Muscle layer of colon (tissue), 2 donors: ENCODE measurements at regions not wholly inside any gene's neighbourhood (a gene's known extent, or its start where the extent isn't known, plus 50 kb on each side); places are given as distances from the start of the nearest gene placed in this dataset.

Experiments used
- H3K27ac ChIP-seq: one replicate; pipeline ENCODE4 v1.7.0; 2013; ENCODE audit warnings: low read depth, mild to moderate bottlenecking, low read length, moderate library complexity
- H3K27me3 ChIP-seq, 2 donors: one replicate each; pipeline ENCODE4 v1.7.0; 2013; ENCODE audit warnings: low read length in 2 of 2, mild to moderate bottlenecking in 2 of 2; ENCODE audit not compliant: insufficient read depth in 2 of 2, control insufficient read depth in 1 of 2
- H3K36me3 ChIP-seq: one replicate; pipeline ENCODE4 v1.7.0; 2013; ENCODE audit warnings: mild to moderate bottlenecking, low read length; ENCODE audit not compliant: insufficient read depth
- H3K4me1 ChIP-seq: one replicate; pipeline ENCODE4 v1.7.0; 2013; ENCODE audit warnings: mild to moderate bottlenecking, low read length; ENCODE audit not compliant: insufficient read depth
- H3K4me3 ChIP-seq, 2 donors: one replicate each; pipeline ENCODE4 v1.7.0; 2013; ENCODE audit warnings: low read length in 2 of 2, low read depth in 1 of 2, mild to moderate bottlenecking in 1 of 2, moderate library complexity in 1 of 2
- H3K9ac ChIP-seq: one replicate; pipeline ENCODE4 v1.7.0; 2013; ENCODE audit warnings: low read length
- H3K9me3 ChIP-seq: one replicate; pipeline ENCODE4 v1.7.0; 2013; ENCODE audit warnings: mild to moderate bottlenecking, low read length
- donor health status: abdominal sarcoma.
- donor health status: Adenocarcinoma of cecum.

GRCh38 chr14:98120831-98121464, 1151.0 kb downstream of the BCL11B start:
- H3K27ac ChIP-seq, result no peak overlapping the region

GRCh38 chr14:98122527-98122926, 1149.5 kb downstream of the BCL11B start:
- H3K27ac ChIP-seq, result no peak overlapping the region
- H3K27me3 ChIP-seq, result no peaks in the 10 kb centered on the region
- no peak overlapping the region for H3K4me3 ChIP-seq

More at GRCh38 chr14:98120831-98121464, 1151.0 kb downstream of the BCL11B start:
- Histone ChIP-seq H3K36me3 (no peaks in the 10 kb centered on the region), H3K9me3 (no peaks in the 10 kb centered on the region), H3K4me3 (no peak overlapping the region), H3K27me3 (no peaks in the 10 kb centered on the region), H3K9ac (no peak overlapping the region), H3K4me1 (no peaks in the 10 kb centered on the region)

DNA sequence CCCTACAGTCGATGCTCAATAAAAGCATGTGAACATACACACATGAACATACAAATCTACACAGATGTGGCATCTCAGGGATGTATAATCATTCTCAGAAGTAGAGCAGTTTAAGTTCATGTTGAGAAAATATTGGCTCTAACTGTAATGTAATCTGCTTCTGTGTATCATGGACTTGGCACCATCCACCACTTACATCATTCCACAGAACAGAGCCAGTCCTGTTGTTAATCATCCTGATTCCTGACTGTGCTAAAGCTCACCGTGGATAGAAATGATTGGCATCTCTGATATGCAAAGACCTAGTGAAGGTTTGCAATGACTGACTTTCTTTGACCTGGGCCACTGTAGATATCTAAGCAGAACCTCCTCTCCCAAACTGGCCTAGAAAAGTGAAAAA, 1141.3 kb downstream of the BCL11B start:
- no peak overlapping the region for H3K9ac ChIP-seq
- no peaks in the 10 kb centered on the region for H3K4me1 ChIP-seq
- no peak overlapping the region for H3K4me3 ChIP-seq
- no peaks in the 10 kb centered on the region for H3K36me3 ChIP-seq
- H3K9me3 ChIP-seq, result no peaks in the 10 kb centered on the region
- H3K27ac ChIP-seq, result no peak overlapping the region
- no peaks in the 10 kb centered on the region for H3K27me3 ChIP-seq

More at GRCh38 chr14:98122527-98122926, 1149.5 kb downstream of the BCL11B start:
- Histone ChIP-seq H3K36me3 (no peaks in the 10 kb centered on the region), H3K4me1 (no peaks in the 10 kb centered on the region), H3K9ac (no peak overlapping the region), H3K9me3 (no peaks in the 10 kb centered on the region)

DNA sequence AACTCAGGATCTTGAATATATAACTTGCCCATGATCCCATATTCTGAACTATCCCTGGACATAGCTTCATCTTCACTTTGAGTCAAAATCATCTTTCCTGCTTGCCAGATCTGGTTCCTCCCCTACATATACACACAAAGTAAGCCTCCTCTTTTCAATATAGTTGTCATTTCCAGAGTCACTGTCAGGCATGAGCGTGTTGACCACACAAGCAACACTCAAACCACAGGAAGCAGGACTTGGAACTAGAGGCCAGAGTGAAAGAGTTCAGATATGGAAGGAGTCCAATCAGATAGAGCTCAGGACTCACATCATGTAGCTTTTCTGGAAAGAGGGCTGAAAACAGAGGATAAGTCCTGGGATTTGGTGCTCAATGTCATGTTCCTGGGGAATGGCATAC, 1140.6 kb downstream of the BCL11B start:
- Histone ChIP-seq H3K27ac (no peak overlapping the region), H3K4me3 (no peak overlapping the region), H3K27me3 (no peaks in the 10 kb centered on the region), H3K9me3 (no peaks in the 10 kb centered on the region), H3K4me1 (no peaks in the 10 kb centered on the region), H3K36me3 (no peaks in the 10 kb centered on the region), H3K9ac (no peak overlapping the region)

GRCh38 chr14:98133806-98134205, 1138.2 kb downstream of the BCL11B start:
- Histone ChIP-seq H3K4me3 (no peak overlapping the region), H3K27me3 (no peaks in the 10 kb centered on the region), H3K9me3 (no peaks in the 10 kb centered on the region), H3K27ac (no peak overlapping the region), H3K9ac (no peak overlapping the region), H3K4me1 (no peaks in the 10 kb centered on the region), H3K36me3 (no peaks in the 10 kb centered on the region)

DNA sequence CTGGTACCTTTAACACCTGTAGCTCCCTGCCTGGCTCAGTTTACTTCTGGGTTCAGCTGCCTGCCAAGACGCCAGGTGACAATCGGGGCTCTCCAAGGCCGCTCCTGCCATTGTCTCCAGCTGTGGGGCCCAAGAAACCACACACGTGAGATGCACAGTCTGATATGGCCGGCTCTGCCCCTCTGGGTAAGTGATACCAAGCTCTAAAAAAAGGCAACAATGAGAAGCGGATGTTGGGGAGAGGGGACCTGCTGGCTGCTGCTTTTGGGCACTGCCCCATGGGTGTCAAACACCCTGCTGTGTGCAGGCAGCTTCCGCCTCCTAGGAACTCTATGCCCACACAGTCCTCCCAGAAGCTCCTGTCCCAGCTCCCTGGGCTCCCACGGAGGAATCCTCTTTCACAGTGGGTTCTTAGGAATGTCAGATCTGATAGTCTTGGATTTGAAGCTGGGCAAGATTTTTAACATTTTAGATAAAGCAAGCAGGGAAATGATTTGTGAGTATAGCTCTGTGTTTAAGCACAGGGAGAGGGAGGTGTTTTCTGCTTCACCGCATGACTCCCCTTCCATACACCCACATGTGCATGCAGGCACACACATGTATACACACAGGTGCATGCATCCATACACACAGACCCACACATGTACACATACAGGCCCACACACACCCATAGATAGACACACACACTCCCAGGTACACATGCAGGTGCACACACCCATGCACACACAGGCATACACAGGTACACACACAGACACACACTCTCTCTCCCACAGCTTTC, 1135.8 kb downstream of the BCL11B start:
- no peak overlapping the region for H3K9ac ChIP-seq
- H3K4me1 ChIP-seq, result no peaks in the 10 kb centered on the region
- no peaks in the 10 kb centered on the region for H3K36me3 ChIP-seq
- no peak overlapping the region for H3K27ac ChIP-seq
- H3K9me3 ChIP-seq, result no peaks in the 10 kb centered on the region
- H3K4me3 ChIP-seq, result no peak overlapping the region
- H3K27me3 ChIP-seq, result no peaks in the 10 kb centered on the region

DNA sequence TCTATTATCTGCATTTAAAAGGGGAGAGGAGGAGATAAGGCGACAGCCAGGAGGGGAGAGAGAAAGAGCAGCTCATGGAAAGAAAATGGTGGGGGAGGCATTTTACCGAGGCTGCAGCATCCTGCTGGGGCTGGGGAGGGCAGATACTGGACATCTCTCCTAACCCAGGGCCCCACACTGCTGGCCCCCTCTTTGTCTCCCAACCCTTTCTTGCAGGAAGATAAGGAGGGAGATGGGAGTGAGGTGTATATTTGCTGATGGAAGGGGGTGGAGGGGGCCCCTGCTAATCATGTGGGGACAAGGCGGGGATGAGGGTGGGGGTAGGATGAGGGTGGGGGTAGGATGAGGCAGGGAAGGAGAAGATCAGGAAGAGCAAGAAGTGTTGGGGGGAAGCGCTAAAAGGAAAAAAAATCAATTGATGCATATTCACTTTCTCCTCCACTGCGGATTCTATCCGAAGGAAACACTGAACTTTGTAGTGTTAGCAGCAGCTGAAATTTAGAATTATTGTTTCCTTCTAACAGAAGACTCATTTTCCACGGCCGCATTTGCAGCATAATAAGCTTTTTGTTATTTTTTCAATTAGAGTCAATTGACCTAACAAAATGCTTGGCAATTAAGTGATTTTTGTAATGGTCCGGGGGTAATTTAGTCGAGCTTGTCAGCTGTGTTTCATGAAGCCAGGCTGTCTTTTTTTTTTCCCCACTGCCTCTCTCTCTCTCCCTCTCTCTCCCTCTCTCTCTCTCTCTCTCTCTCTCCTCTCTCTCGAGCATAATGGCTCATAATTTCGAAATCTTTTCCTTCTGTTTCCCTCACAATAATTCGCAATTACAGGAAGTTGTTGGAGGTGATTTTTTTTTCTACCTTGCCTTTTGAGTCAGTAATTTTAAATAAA, 1134.6 kb downstream of the BCL11B start:
- H3K27ac ChIP-seq, result no peak overlapping the region
- H3K27me3 ChIP-seq, result no peaks in the 10 kb centered on the region
- H3K4me3 ChIP-seq, result no peak overlapping the region
- no peaks in the 10 kb centered on the region for H3K36me3 ChIP-seq
- no peaks in the 10 kb centered on the region for H3K4me1 ChIP-seq
- H3K9ac ChIP-seq, result no peak overlapping the region
- H3K9me3 ChIP-seq, result no peaks in the 10 kb centered on the region

GRCh38 chr14:98138666-98139065, 1133.3 kb downstream of the BCL11B start:
- no peaks in the 10 kb centered on the region for H3K36me3 ChIP-seq
- no peak overlapping the region for H3K4me3 ChIP-seq
- peaks cover 0 to 4% of the 10 kb centered on the region in 2 donors for H3K27me3 ChIP-seq
- no peaks in the 10 kb centered on the region for H3K4me1 ChIP-seq
- no peaks in the 10 kb centered on the region for H3K9me3 ChIP-seq
- no peak overlapping the region for H3K27ac ChIP-seq
- no peak overlapping the region for H3K9ac ChIP-seq

- peaks cover 0 to 4% of the 10 kb centered on the region in 2 donors for H3K27me3 ChIP-seq
- no peaks in the 10 kb centered on the region for H3K4me1 ChIP-seq
- H3K27ac ChIP-seq, result no peak overlapping the region
- no peaks in the 10 kb centered on the region for H3K36me3 ChIP-seq
- H3K9me3 ChIP-seq, result no peaks in the 10 kb centered on the region
- no peak overlapping the region for H3K9ac ChIP-seq
- H3K4me3 ChIP-seq, result no peak overlapping the region
These were observed 1131.0 kb downstream of the BCL11B start for GRCh38 chr14:98140862-98141530.

DNA sequence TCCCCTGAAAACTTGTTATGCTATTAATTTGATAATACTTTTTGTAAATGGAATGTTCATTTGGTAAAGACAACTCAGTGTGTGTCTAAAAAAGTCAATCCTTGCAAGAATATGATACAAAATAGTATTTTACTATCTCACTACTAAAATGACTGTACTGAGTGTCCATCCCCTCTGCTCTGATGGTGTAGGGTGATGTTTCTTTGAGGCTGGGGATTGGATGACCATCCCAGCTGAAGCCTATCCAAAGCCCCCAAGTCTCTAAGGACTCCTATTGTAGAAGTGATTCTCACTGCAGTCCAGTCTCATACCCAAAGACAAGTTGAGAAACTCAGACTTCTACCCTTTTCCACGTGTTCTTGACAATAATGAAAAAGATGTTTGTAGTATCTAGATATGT, 1128.4 kb downstream of the BCL11B start:
- peaks cover 0 to 4% of the 10 kb centered on the region in 2 donors for H3K27me3 ChIP-seq
- H3K4me3 ChIP-seq, result no peak overlapping the region
- H3K4me1 ChIP-seq, result no peaks in the 10 kb centered on the region
- no peaks in the 10 kb centered on the region for H3K9me3 ChIP-seq
- no peak overlapping the region for H3K27ac ChIP-seq
- no peak overlapping the region for H3K9ac ChIP-seq
- H3K36me3 ChIP-seq, result no peaks in the 10 kb centered on the region

DNA sequence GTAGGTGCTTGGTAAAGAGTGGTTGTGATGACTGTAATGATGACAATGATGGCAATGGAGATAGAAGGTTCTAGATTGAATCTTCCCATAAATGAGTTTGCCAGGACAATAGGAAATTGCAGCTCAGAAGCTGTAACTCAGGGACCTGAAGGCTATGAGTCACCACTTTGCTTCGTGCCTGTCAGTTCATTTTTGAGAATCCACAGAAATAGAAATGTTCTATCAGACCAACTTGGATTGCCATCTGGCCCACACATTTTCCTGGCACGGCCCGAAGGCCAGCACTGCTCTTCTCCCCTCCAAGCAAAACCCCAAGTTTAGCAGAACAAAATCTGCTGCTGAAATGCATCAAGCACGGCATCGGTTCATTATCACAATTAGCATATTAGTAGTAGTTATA, 1127.0 kb downstream of the BCL11B start:
- Histone ChIP-seq H3K4me3 (no peak overlapping the region), H3K9me3 (no peaks in the 10 kb centered on the region), H3K27ac (no peak overlapping the region), H3K27me3 (peaks cover 0 to 4% of the 10 kb centered on the region in 2 donors), H3K4me1 (no peaks in the 10 kb centered on the region), H3K36me3 (no peaks in the 10 kb centered on the region), H3K9ac (no peak overlapping the region)
